ENCODE measurements at regions not wholly inside any gene's neighbourhood (a gene's known extent, or its start where the extent isn't known, plus 50 kb on each side); places are given as distances from the start of the nearest gene placed in this dataset.
"Not testable (repeated sequence)": the region's sequence is repeated elsewhere in the genome, so short reads cannot be mapped to it uniquely, and the experiment has no call there.

DNA sequence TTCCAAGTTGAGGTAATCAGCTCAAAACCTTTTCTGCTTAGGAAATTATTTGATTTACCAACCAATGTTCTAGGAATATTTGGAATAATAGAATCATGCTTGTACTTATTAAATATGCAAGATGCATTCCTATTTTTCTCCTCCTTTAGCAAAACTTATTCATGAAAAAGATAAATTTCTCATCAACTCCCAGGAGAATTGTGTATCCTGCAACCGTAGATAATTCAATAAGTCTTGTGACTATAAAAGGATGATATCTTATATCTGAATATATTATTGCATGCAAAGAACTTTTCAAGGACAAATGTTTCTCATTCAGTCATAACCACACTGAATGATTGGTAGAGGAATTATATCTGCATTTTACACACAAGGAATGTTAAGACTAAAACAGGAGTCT, 84.9 kb upstream of the CCNG1 start:
- Histone ChIP-seq H2AFZ (ENCODE audit: low read length) (no peak overlapping the region), H3K36me3 (ENCODE audit: insufficient read depth, low read length) (no peaks in the 10 kb centered on the region), H3K9ac (ENCODE audit: low read length) (no peak overlapping the region), H4K20me1 (ENCODE audit: insufficient read depth, low read depth, low read length) (no peaks in the 10 kb centered on the region), H3K4me2 (ENCODE audit: low read depth, low read length, poor library complexity, severe bottlenecking) (peak overlapping the region; percentile 56), H3K79me2 (ENCODE audit: low read length) (no peaks in the 10 kb centered on the region), H3K27ac (ENCODE audit: low read length) (peak overlapping the region; percentile 95), H3K4me3 (ENCODE audit: low read length) (0 out of 2 replicates have a peak overlapping the region, but pooled peaks have one; percentile 12), H3K9me2 (replicated peaks; ENCODE audit: insufficient read depth, low read length) (no peaks in the 10 kb centered on the region), H3K4me1 (ENCODE audit: low read length) (peaks cover 72% of the 10 kb centered on the region), H3K27me3 (ENCODE audit: low read length) (no peaks in the 10 kb centered on the region), H3K9me3 (ENCODE audit: low read length) (no peaks in the 10 kb centered on the region)
- DNase-seq, result no peak

DNA sequence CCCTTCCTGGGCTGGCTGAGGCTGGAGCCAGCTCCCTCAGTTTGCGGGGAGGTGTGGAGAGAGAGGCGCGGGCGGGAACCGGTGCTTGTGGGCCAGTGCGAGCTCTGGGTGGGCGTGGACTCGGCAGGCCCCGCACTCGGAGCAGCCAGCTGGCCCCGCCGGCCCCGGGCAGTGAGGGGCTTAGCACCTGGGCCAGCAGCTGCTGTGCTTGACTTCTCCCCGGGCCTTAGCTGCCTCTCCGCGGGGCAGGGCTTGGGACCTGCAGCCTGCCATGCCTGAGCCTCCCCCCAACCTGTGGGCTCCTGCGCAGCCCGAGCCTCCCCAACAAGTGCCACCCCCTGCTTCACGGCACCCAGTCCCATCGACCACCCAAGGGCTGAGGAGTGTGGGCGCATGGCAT, 81.6 kb upstream of the CCNG1 start:
- not testable (repeated sequence) for H3K9ac ChIP-seq (ENCODE audit: low read length); H3K9me2 ChIP-seq (replicated peaks; ENCODE audit: insufficient read depth, low read length); H3K9me3 ChIP-seq (ENCODE audit: low read length); H3K27me3 ChIP-seq (ENCODE audit: low read length); H3K79me2 ChIP-seq (ENCODE audit: low read length); DNase-seq; H3K4me2 ChIP-seq (ENCODE audit: low read depth, low read length, poor library complexity, severe bottlenecking); H3K36me3 ChIP-seq (ENCODE audit: insufficient read depth, low read length); H4K20me1 ChIP-seq (ENCODE audit: insufficient read depth, low read depth, low read length); H2AFZ ChIP-seq (ENCODE audit: low read length); H3K4me3 ChIP-seq (ENCODE audit: low read length)
- H3K27ac ChIP-seq (ENCODE audit: low read length), result peak overlapping the region; percentile 95; the same call in 1 of the 2 replicates
- peaks cover 50% of the 10 kb centered on the region for H3K4me1 ChIP-seq (ENCODE audit: low read length)

DNA sequence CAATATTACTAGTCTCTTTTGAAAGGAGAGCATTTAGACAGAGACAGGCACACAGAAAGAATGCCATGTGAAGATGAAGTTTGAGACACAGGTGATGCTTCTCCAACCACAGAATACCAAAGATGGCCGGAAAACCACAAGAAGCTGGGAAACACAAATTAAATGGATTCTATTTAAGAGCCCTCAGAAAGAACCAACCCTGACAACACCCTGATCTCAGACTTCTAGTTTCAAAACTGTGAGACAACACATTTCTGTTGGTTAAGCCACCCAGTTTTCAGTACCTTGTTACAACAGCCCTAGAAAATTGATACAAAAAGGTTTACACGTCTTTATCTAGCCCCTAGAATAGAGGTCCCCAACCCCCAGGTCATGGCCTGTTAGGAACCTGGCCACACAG, 79.8 kb upstream of the CCNG1 start:
- no peaks in the 10 kb centered on the region for H3K9me2 ChIP-seq (replicated peaks; ENCODE audit: insufficient read depth, low read length)
- H2AFZ ChIP-seq (ENCODE audit: low read length), result no peak overlapping the region
- no peak overlapping the region for H3K9ac ChIP-seq (ENCODE audit: low read length)
- DNase-seq, result no peak
- H3K9me3 ChIP-seq (ENCODE audit: low read length), result no peaks in the 10 kb centered on the region
- H3K27ac ChIP-seq (ENCODE audit: low read length), result no peak overlapping the region
- peaks cover 43% of the 10 kb centered on the region for H3K4me1 ChIP-seq (ENCODE audit: low read length)
- no peaks in the 10 kb centered on the region for H4K20me1 ChIP-seq (ENCODE audit: insufficient read depth, low read depth, low read length)
- no peaks in the 10 kb centered on the region for H3K36me3 ChIP-seq (ENCODE audit: insufficient read depth, low read length)
- no peak overlapping the region for H3K4me2 ChIP-seq (ENCODE audit: low read depth, low read length, poor library complexity, severe bottlenecking)
- no peaks in the 10 kb centered on the region for H3K27me3 ChIP-seq (ENCODE audit: low read length)
- H3K4me3 ChIP-seq (ENCODE audit: low read length), result no peak overlapping the region
- no peaks in the 10 kb centered on the region for H3K79me2 ChIP-seq (ENCODE audit: low read length)

- H3K9me2 ChIP-seq (replicated peaks; ENCODE audit: insufficient read depth, low read length), result no peaks in the 10 kb centered on the region
- H3K27me3 ChIP-seq (ENCODE audit: low read length), result no peaks in the 10 kb centered on the region
- no peak for DNase-seq
- H3K27ac ChIP-seq (ENCODE audit: low read length), result no peak overlapping the region
- no peaks in the 10 kb centered on the region for H3K9me3 ChIP-seq (ENCODE audit: low read length)
- H4K20me1 ChIP-seq (ENCODE audit: insufficient read depth, low read depth, low read length), result no peaks in the 10 kb centered on the region
- no peaks in the 10 kb centered on the region for H3K36me3 ChIP-seq (ENCODE audit: insufficient read depth, low read length)
- peak overlapping the region; percentile 76; the same call in 1 of the 2 replicates for H2AFZ ChIP-seq (ENCODE audit: low read length)
- H3K4me1 ChIP-seq (ENCODE audit: low read length), result peaks cover 28% of the 10 kb centered on the region
- no peak overlapping the region for H3K4me2 ChIP-seq (ENCODE audit: low read depth, low read length, poor library complexity, severe bottlenecking)
- no peak overlapping the region for H3K4me3 ChIP-seq (ENCODE audit: low read length)
- no peak overlapping the region for H3K9ac ChIP-seq (ENCODE audit: low read length)
- no peaks in the 10 kb centered on the region for H3K79me2 ChIP-seq (ENCODE audit: low read length)
Measured at GRCh38 chr5:163360656-163361055, 76.7 kb upstream of the CCNG1 start.

- H3K27me3 ChIP-seq (ENCODE audit: low read length), result no peaks in the 10 kb centered on the region
- peaks cover 28% of the 10 kb centered on the region for H3K4me1 ChIP-seq (ENCODE audit: low read length)
- H3K4me2 ChIP-seq (ENCODE audit: low read depth, low read length, poor library complexity, severe bottlenecking), result no peak overlapping the region
- no peaks in the 10 kb centered on the region for H3K9me2 ChIP-seq (replicated peaks; ENCODE audit: insufficient read depth, low read length)
- H3K36me3 ChIP-seq (ENCODE audit: insufficient read depth, low read length), result no peaks in the 10 kb centered on the region
- no peak overlapping the region for H3K9ac ChIP-seq (ENCODE audit: low read length)
- no peaks in the 10 kb centered on the region for H3K79me2 ChIP-seq (ENCODE audit: low read length)
- H3K4me3 ChIP-seq (ENCODE audit: low read length), result no peak overlapping the region
- no peaks in the 10 kb centered on the region for H3K9me3 ChIP-seq (ENCODE audit: low read length)
- no peak overlapping the region for H3K27ac ChIP-seq (ENCODE audit: low read length)
- no peak for DNase-seq
- no peak overlapping the region for H2AFZ ChIP-seq (ENCODE audit: low read length)
- no peaks in the 10 kb centered on the region for H4K20me1 ChIP-seq (ENCODE audit: insufficient read depth, low read depth, low read length)
Measured at GRCh38 chr5:163361450-163361849, 75.9 kb upstream of the CCNG1 start.

GRCh38 chr5:163362840-163363371, 74.5 kb upstream of the CCNG1 start:
- Histone ChIP-seq H3K4me1 (ENCODE audit: low read length) (peaks cover 28% of the 10 kb centered on the region), H3K9me3 (ENCODE audit: low read length) (no peaks in the 10 kb centered on the region), H4K20me1 (ENCODE audit: insufficient read depth, low read depth, low read length) (no peaks in the 10 kb centered on the region), H3K27ac (ENCODE audit: low read length) (peak overlapping the region; percentile 68), H2AFZ (ENCODE audit: low read length) (peak overlapping the region; percentile 41; the same call in 1 of the 2 replicates), H3K4me2 (ENCODE audit: low read depth, low read length, poor library complexity, severe bottlenecking) (peak overlapping the region; percentile 21), H3K79me2 (ENCODE audit: low read length) (no peaks in the 10 kb centered on the region), H3K36me3 (ENCODE audit: insufficient read depth, low read length) (no peaks in the 10 kb centered on the region), H3K4me3 (ENCODE audit: low read length) (no peak overlapping the region), H3K9ac (ENCODE audit: low read length) (no peak overlapping the region), H3K27me3 (ENCODE audit: low read length) (no peaks in the 10 kb centered on the region), H3K9me2 (replicated peaks; ENCODE audit: insufficient read depth, low read length) (no peaks in the 10 kb centered on the region)
- DNase-seq, result peak; percentile 72

DNA sequence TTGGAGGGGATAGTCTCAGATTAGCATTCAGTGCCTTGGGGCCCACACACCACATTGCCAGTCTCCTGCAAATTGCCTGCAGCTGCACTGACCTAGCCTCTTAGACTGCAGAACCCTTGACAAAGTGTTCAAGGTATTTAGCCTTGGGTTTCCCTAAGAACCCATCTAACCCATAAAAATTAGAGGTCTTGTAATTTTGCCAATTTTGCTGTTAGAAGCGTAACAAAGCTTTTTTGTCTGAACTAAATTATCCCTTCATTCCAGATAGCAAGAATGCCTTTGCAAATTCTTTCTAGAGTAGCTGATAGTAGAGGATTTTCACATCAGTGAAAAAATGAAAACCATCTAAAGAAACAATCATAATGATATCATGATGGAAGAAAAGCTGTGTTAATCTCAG, 74.0 kb upstream of the CCNG1 start:
- H3K36me3 ChIP-seq (ENCODE audit: insufficient read depth, low read length), result no peaks in the 10 kb centered on the region
- H4K20me1 ChIP-seq (ENCODE audit: insufficient read depth, low read depth, low read length), result no peaks in the 10 kb centered on the region

DNA sequence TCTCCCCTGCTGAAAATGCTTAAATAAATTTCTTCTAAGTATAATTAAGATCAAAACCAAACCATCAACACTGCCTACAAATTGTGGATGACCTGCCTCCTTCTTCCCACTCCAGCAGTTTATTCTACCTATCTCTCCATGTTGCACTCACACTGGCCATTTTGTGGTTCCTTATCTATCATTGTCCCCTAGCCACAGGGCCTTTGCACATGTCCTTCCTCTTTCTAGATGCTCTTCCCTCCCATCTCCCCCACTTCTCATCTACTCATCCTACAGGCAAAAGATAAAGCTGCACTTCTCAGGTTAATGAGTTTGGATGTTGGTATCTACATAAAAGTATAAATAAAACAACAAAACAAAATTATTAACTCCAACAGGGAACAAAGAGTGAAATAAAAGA, 70.6 kb upstream of the CCNG1 start:
- Histone ChIP-seq H2AFZ (ENCODE audit: low read length) (no peak overlapping the region), H3K4me2 (ENCODE audit: low read depth, low read length, poor library complexity, severe bottlenecking) (no peak overlapping the region), H4K20me1 (ENCODE audit: insufficient read depth, low read depth, low read length) (no peaks in the 10 kb centered on the region), H3K9me3 (ENCODE audit: low read length) (peaks cover 6% of the 10 kb centered on the region; the same call in 1 of the 2 replicates), H3K4me3 (ENCODE audit: low read length) (no peak overlapping the region), H3K36me3 (ENCODE audit: insufficient read depth, low read length) (no peaks in the 10 kb centered on the region), H3K79me2 (ENCODE audit: low read length) (no peaks in the 10 kb centered on the region), H3K9ac (ENCODE audit: low read length) (no peak overlapping the region), H3K27ac (ENCODE audit: low read length) (no peak overlapping the region), H3K9me2 (replicated peaks; ENCODE audit: insufficient read depth, low read length) (no peaks in the 10 kb centered on the region), H3K27me3 (ENCODE audit: low read length) (no peaks in the 10 kb centered on the region), H3K4me1 (ENCODE audit: low read length) (peaks cover 21% of the 10 kb centered on the region)
- no peak for DNase-seq

More for the DNA sequence above, 74.0 kb upstream of the CCNG1 start:
- peak overlapping the region; percentile 68 for H3K27ac ChIP-seq (ENCODE audit: low read length)
- H3K9ac ChIP-seq (ENCODE audit: low read length), result no peak overlapping the region
- DNase-seq, result no peak
- H3K79me2 ChIP-seq (ENCODE audit: low read length), result no peaks in the 10 kb centered on the region
- no peaks in the 10 kb centered on the region for H3K9me3 ChIP-seq (ENCODE audit: low read length)
- peaks cover 28% of the 10 kb centered on the region for H3K4me1 ChIP-seq (ENCODE audit: low read length)
- H2AFZ ChIP-seq (ENCODE audit: low read length), result peak overlapping the region; percentile 41; the same call in 1 of the 2 replicates
- peak overlapping the region; percentile 21 for H3K4me2 ChIP-seq (ENCODE audit: low read depth, low read length, poor library complexity, severe bottlenecking)
- H3K9me2 ChIP-seq (replicated peaks; ENCODE audit: insufficient read depth, low read length), result no peaks in the 10 kb centered on the region
- H3K4me3 ChIP-seq (ENCODE audit: low read length), result no peak overlapping the region
- no peaks in the 10 kb centered on the region for H3K27me3 ChIP-seq (ENCODE audit: low read length)

All from Karpas-422 (cell line).